ENCODE measurements at regions not wholly inside any gene's neighbourhood (a gene's known extent, or its start where the extent isn't known, plus 50 kb on each side); places are given as distances from the start of the nearest gene placed in this dataset.

DNA sequence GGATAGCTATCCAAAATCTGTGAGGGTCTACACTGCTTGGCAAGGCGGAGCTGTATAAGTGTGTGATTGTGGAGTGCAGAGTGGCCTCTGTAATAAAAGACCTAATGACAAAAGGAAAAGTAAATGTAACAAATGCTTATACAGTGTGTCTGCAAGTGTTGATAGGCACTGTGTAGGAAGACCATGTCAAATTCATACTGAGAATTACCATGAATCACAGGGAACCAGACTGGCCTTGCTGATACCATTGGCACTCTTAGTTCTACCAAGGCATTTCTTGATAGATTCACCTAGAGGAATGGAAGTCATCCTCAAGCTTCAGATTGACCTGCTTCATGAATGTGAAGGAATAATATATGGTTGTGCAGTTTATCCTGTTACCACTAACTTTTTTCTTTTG, 58.8 kb downstream of the CYCS start:
- Histone ChIP-seq H2AFZ (ENCODE audit: low read length) (no peak overlapping the region), H3K9me3 (ENCODE audit: insufficient read depth, low read depth, low read length) (no peaks in the 10 kb centered on the region), H3K4me1 (ENCODE audit: insufficient read depth, low read length, poor library complexity, severe bottlenecking) (no peaks in the 10 kb centered on the region), H4K20me1 (ENCODE audit: insufficient read depth, low read length, poor library complexity, severe bottlenecking) (no peaks in the 10 kb centered on the region), H3K4me2 (ENCODE audit: low read depth, low read length, poor library complexity, severe bottlenecking) (no peak overlapping the region), H3K9ac (ENCODE audit: low read depth, low read length, poor library complexity, severe bottlenecking) (no peak overlapping the region), H3K36me3 (ENCODE audit: insufficient read depth, low read length) (no peaks in the 10 kb centered on the region), H3K79me2 (ENCODE audit: insufficient read depth, low read length) (no peaks in the 10 kb centered on the region), H3K4me3 (ENCODE audit: low read length, poor library complexity, severe bottlenecking) (no peak overlapping the region), H3K9me2 (replicated peaks; ENCODE audit: low read depth, low read length) (no peaks in the 10 kb centered on the region), H3F3A (ENCODE audit: low read depth) (no peaks in the 10 kb centered on the region), H3K27me3 (ENCODE audit: insufficient read depth, low read length, poor library complexity, severe bottlenecking) (no peaks in the 10 kb centered on the region)
- no peak for TF ChIP-seq CTCF (conservative IDR thresholded peaks at IDR 0.05; ENCODE audit: low read length)
- TF ChIP-seq EZH2phosphoT487 (IDR thresholded peaks at IDR 0.05; ENCODE audit: borderline replicate concordance) = no peak

GRCh38 chr7:25062380-25062779, 62.7 kb downstream of the CYCS start:
- Histone ChIP-seq H3K79me2 (ENCODE audit: insufficient read depth, low read length) (no peaks in the 10 kb centered on the region), H3K4me2 (ENCODE audit: low read depth, low read length, poor library complexity, severe bottlenecking) (no peak overlapping the region), H4K20me1 (ENCODE audit: insufficient read depth, low read length, poor library complexity, severe bottlenecking) (no peaks in the 10 kb centered on the region), H3F3A (ENCODE audit: low read depth) (no peaks in the 10 kb centered on the region), H2AFZ (ENCODE audit: low read length) (no peak overlapping the region), H3K27me3 (ENCODE audit: insufficient read depth, low read length, poor library complexity, severe bottlenecking) (no peaks in the 10 kb centered on the region), H3K36me3 (ENCODE audit: insufficient read depth, low read length) (no peaks in the 10 kb centered on the region), H3K4me1 (ENCODE audit: insufficient read depth, low read length, poor library complexity, severe bottlenecking) (no peaks in the 10 kb centered on the region), H3K4me3 (ENCODE audit: low read length, poor library complexity, severe bottlenecking) (no peak overlapping the region), H3K9me2 (replicated peaks; ENCODE audit: low read depth, low read length) (no peaks in the 10 kb centered on the region), H3K9ac (ENCODE audit: low read depth, low read length, poor library complexity, severe bottlenecking) (no peak overlapping the region), H3K9me3 (ENCODE audit: insufficient read depth, low read depth, low read length) (no peaks in the 10 kb centered on the region)
- TF ChIP-seq EZH2phosphoT487 (IDR thresholded peaks at IDR 0.05; ENCODE audit: borderline replicate concordance) (no peak), CTCF (conservative IDR thresholded peaks at IDR 0.05; ENCODE audit: low read length) (no peak)

- no peaks in the 10 kb centered on the region for H3K9me3 ChIP-seq (ENCODE audit: insufficient read depth, low read depth, low read length)
- no peaks in the 10 kb centered on the region for H3K36me3 ChIP-seq (ENCODE audit: insufficient read depth, low read length)
- no peaks in the 10 kb centered on the region for H4K20me1 ChIP-seq (ENCODE audit: insufficient read depth, low read length, poor library complexity, severe bottlenecking)
- no peak overlapping the region for H2AFZ ChIP-seq (ENCODE audit: low read length)
- H3K9me2 ChIP-seq (replicated peaks; ENCODE audit: low read depth, low read length) = no peaks in the 10 kb centered on the region
- no peak overlapping the region for H3K4me2 ChIP-seq (ENCODE audit: low read depth, low read length, poor library complexity, severe bottlenecking)
- no peaks in the 10 kb centered on the region for H3K27me3 ChIP-seq (ENCODE audit: insufficient read depth, low read length, poor library complexity, severe bottlenecking)
- no peaks in the 10 kb centered on the region for H3F3A ChIP-seq (ENCODE audit: low read depth)
- H3K4me3 ChIP-seq (ENCODE audit: low read length, poor library complexity, severe bottlenecking) = no peak overlapping the region
- TF ChIP-seq CTCF (conservative IDR thresholded peaks at IDR 0.05; ENCODE audit: low read length) (no peak), EZH2phosphoT487 (IDR thresholded peaks at IDR 0.05; ENCODE audit: borderline replicate concordance) (no peak)
- no peak overlapping the region for H3K9ac ChIP-seq (ENCODE audit: low read depth, low read length, poor library complexity, severe bottlenecking)
- no peaks in the 10 kb centered on the region for H3K4me1 ChIP-seq (ENCODE audit: insufficient read depth, low read length, poor library complexity, severe bottlenecking)
- H3K79me2 ChIP-seq (ENCODE audit: insufficient read depth, low read length) = no peaks in the 10 kb centered on the region
These were observed 64.5 kb downstream of the CYCS start for GRCh38 chr7:25060487-25061055.

All from Loucy (cell line).